Muscle of leg (tissue), 3 donors: ENCODE measurements at regions not wholly inside any gene's neighbourhood (a gene's known extent, or its start where the extent isn't known, plus 50 kb on each side); places are given as distances from the start of the nearest gene placed in this dataset.
A peak's percentile ranks its signal among the peaks of the same experiment; 100 is the strongest.

Experiments used
- DNase-seq: peaks from one replicate; pipeline ENCODE4 v3.0.0; 2013
- H3K27ac ChIP-seq: one replicate; pipeline ENCODE4 v1.5.1; 2013; ENCODE audit warnings: mild to moderate bottlenecking, low read length, control low read depth
- H3K27me3 ChIP-seq: one replicate; pipeline ENCODE4 v1.6.1; 2013; ENCODE audit warnings: low read length; ENCODE audit not compliant: control insufficient read depth, insufficient read depth
- H3K36me3 ChIP-seq: one replicate; pipeline ENCODE4 v1.6.1; 2013; ENCODE audit warnings: low read length; ENCODE audit not compliant: control insufficient read depth, insufficient read depth
- H3K4me1 ChIP-seq: one replicate; pipeline ENCODE4 v1.6.1; 2013; ENCODE audit warnings: low read length; ENCODE audit not compliant: control insufficient read depth, insufficient read depth
- H3K4me3 ChIP-seq: one replicate; pipeline ENCODE4 v1.5.1; 2013; ENCODE audit warnings: low read length, control low read depth
- H3K9me3 ChIP-seq: replicated peaks from 2 replicates; pipeline ENCODE4 v1.6.1; 2013; ENCODE audit warnings: low read depth, low read length; ENCODE audit not compliant: control insufficient read depth
- WGBS: methylation state at CpG from one replicate; pipeline ENCODE4 v1.1.5; 2013; ENCODE audit warnings: missing lambda C conversion rate; ENCODE audit not compliant: insufficient coverage; 5-methylcytosine and 5-hydroxymethylcytosine counted together

DNA sequence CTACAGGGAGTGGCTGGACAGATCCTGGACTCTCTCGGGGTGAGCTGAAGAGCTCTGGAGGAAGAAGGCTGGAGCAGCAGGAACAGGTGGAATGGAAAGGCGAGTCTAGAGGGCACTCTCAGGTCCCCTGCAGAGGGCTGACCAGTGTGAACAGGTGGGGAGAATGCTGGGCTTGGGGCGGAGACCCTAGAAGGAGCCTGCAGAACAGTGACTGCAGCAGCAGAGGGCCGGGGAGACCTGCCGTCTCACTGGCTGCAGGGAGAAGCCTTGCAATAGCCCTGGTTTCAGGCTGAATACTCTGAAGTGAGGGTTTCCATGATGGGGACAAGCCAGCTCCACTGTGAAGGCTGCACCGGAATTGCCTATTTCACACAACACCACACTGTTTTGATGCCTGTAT, 626.7 kb upstream of the SALL3 start:
- no peak overlapping the region for H3K27ac ChIP-seq
- DNase-seq, result no peak
- H3K27me3 ChIP-seq, result no peaks in the 10 kb centered on the region
- no peaks in the 10 kb centered on the region for H3K36me3 ChIP-seq
- 54% methylated on average over 3 of the region's 6 CpGs for WGBS
- H3K4me1 ChIP-seq, result no peaks in the 10 kb centered on the region
- H3K9me3 ChIP-seq, result no peaks in the 10 kb centered on the region
- no peak overlapping the region for H3K4me3 ChIP-seq

GRCh38 chr18:78362198-78362597, 617.4 kb upstream of the SALL3 start:
- no peaks in the 10 kb centered on the region for H3K4me1 ChIP-seq
- DNase-seq, result no peak
- H3K27me3 ChIP-seq, result peaks cover 3% of the 10 kb centered on the region
- no peak overlapping the region for H3K27ac ChIP-seq
- no peaks in the 10 kb centered on the region for H3K36me3 ChIP-seq
- 83% methylated on average over 15 of the region's 15 CpGs for WGBS
- no peaks in the 10 kb centered on the region for H3K9me3 ChIP-seq
- H3K4me3 ChIP-seq, result no peak overlapping the region

- no peak for DNase-seq
- Histone ChIP-seq H3K36me3 (no peaks in the 10 kb centered on the region), H3K27ac (no peak overlapping the region), H3K27me3 (peaks cover 3% of the 10 kb centered on the region), H3K4me3 (no peak overlapping the region), H3K4me1 (peaks cover 8% of the 10 kb centered on the region), H3K9me3 (no peaks in the 10 kb centered on the region)
- 80% methylated on average over 38 of the region's 44 CpGs for WGBS
Measured at GRCh38 chr18:78363556-78364387, 615.8 kb upstream of the SALL3 start.

GRCh38 chr18:78364388-78364960, 615.1 kb upstream of the SALL3 start:
- Histone ChIP-seq H3K4me1 (peaks cover 8% of the 10 kb centered on the region), H3K4me3 (no peak overlapping the region), H3K36me3 (no peaks in the 10 kb centered on the region), H3K27me3 (peaks cover 3% of the 10 kb centered on the region), H3K27ac (no peak overlapping the region), H3K9me3 (no peaks in the 10 kb centered on the region)
- WGBS, result 66% methylated on average over 11 of the region's 13 CpGs
- no peak for DNase-seq

DNA sequence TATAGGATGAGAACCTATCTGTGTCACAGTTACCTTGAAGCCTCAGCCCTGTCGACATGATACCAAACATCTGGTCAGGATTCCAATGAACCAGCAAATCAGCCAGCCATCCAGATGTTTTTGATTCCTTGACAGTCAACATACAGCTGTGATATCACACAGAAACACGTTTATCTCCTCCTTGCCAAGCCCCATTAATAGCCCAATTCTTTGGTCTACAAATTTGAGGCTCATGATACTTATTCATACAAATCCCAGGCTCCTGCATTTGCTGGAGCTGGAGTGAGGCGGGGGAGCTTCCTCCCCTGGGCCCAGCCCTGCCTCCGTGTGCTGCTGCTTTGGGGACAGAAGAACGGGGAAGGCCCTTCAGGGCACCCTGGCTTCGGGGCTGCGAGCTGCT, 611.6 kb upstream of the SALL3 start:
- 31% methylated on average over 2 of the region's 7 CpGs for WGBS
- Histone ChIP-seq H3K27ac (no peak overlapping the region), H3K27me3 (no peaks in the 10 kb centered on the region), H3K36me3 (no peaks in the 10 kb centered on the region), H3K4me1 (peaks cover 8% of the 10 kb centered on the region), H3K9me3 (no peaks in the 10 kb centered on the region), H3K4me3 (no peak overlapping the region)
- DNase-seq, result peak; percentile 7

- WGBS, result 79% methylated on average over 7 of the region's 10 CpGs
- Histone ChIP-seq H3K9me3 (no peaks in the 10 kb centered on the region), H3K27me3 (no peaks in the 10 kb centered on the region), H3K36me3 (no peaks in the 10 kb centered on the region), H3K27ac (no peak overlapping the region), H3K4me1 (peaks cover 8% of the 10 kb centered on the region), H3K4me3 (no peak overlapping the region)
- peak; percentile 27 for DNase-seq
Measured at GRCh38 chr18:78368726-78369125, 610.9 kb upstream of the SALL3 start.

DNA sequence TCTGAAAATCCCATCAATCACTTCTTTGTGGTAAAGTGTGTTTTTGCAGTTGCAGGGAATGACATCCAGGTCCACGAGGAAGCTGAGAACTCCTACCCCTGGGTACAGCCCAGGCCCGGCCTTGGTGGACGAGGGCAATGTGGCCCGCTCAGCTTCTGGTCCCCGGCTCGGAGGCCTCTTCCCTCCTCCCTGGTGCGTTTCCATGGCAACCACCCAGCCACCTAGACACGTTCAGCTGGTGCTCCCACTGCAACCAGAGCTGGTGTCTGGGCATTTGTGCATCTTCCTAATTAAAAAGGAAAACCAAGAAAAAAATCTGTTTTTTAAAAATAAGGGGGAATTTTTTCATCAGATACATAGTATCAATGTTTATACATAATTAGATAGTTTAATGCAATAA, 603.6 kb upstream of the SALL3 start:
- no peak for DNase-seq
- H3K27me3 ChIP-seq, result no peaks in the 10 kb centered on the region

DNA sequence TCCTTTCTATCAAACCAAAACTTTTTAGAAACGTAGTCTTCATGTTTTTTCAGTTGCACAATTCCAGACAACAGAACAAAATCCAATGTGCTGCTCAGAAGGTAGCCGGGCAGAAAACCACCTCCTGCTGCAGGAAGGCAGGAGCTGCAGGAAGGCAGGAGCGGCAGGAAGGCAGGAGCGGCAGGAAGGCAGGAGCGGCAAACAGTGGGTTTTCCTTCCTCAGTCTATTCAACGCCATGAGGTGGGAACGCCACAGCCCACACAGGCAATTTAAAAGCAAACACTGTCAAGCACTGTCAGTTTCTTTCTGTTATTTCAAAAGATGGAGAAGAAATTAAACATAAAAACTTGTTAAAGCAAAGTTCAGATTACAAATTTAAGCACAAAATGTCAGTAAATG, 601.2 kb upstream of the SALL3 start:
- Histone ChIP-seq H3K4me1 (no peaks in the 10 kb centered on the region), H3K27me3 (no peaks in the 10 kb centered on the region)
- WGBS, result 56% methylated on average over 3 of the region's 7 CpGs

More for the DNA sequence above, 603.6 kb upstream of the SALL3 start:
- no peak overlapping the region for H3K4me3 ChIP-seq
- no peaks in the 10 kb centered on the region for H3K36me3 ChIP-seq
- no peaks in the 10 kb centered on the region for H3K9me3 ChIP-seq
- H3K4me1 ChIP-seq, result no peaks in the 10 kb centered on the region
- no CpG with 5 or more reads among the region's 8 CpGs for WGBS
- H3K27ac ChIP-seq, result no peak overlapping the region

GRCh38 chr18:78378983-78379382, 600.6 kb upstream of the SALL3 start:
- Histone ChIP-seq H3K36me3 (no peaks in the 10 kb centered on the region), H3K27me3 (no peaks in the 10 kb centered on the region), H3K9me3 (no peaks in the 10 kb centered on the region), H3K4me3 (no peak overlapping the region), H3K27ac (no peak overlapping the region), H3K4me1 (no peaks in the 10 kb centered on the region)
- WGBS, result no CpG with 5 or more reads among the region's 3 CpGs
- no peak for DNase-seq

More for the DNA sequence above, 601.2 kb upstream of the SALL3 start:
- Histone ChIP-seq H3K36me3 (no peaks in the 10 kb centered on the region), H3K4me3 (no peak overlapping the region), H3K27ac (no peak overlapping the region), H3K9me3 (no peaks in the 10 kb centered on the region)
- no peak for DNase-seq

GRCh38 chr18:78390348-78390951, 589.2 kb upstream of the SALL3 start:
- no peak for DNase-seq
- H3K4me3 ChIP-seq, result no peak overlapping the region
- no peaks in the 10 kb centered on the region for H3K36me3 ChIP-seq
- no peaks in the 10 kb centered on the region for H3K4me1 ChIP-seq
- H3K27ac ChIP-seq, result no peak overlapping the region
- H3K9me3 ChIP-seq, result peaks cover 2% of the 10 kb centered on the region
- peaks cover 3% of the 10 kb centered on the region for H3K27me3 ChIP-seq
- WGBS, result 72% methylated on average over 31 of the region's 34 CpGs
